ENCODE measurements at regions not wholly inside any gene's neighbourhood (a gene's known extent, or its start where the extent isn't known, plus 50 kb on each side); places are given as distances from the start of the nearest gene placed in this dataset.

GRCh38 chr6:14271789-14272736 is 154.5 kb downstream of the CD83 start:
- TF ChIP-seq GATA3 (IDR thresholded peaks at IDR 0.05; ENCODE audit: low read depth, low read length) (no peak), GATA2 (IDR thresholded peaks at IDR 0.05; ENCODE audit: low read depth, low read length) (no peak)

DNA sequence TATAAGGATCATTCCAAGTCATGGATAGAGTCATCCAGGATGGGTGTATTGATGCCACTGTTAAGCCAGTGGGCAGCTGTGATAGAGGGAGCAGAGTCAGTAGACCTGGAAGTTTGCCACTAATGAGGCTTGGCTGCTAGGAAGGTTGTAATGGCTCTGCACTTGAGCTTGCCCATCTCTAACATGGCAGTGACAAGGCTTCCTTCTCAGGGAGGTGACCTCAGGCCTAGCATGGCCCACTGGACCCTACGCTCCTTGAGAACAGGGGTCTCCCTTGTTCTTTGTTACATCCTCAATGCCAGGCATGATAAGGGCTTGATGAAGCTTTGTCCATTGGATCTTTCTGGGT is 155.1 kb downstream of the CD83 start:
- TF ChIP-seq GATA3 (IDR thresholded peaks at IDR 0.05; ENCODE audit: low read depth, low read length) (no peak), GATA2 (IDR thresholded peaks at IDR 0.05; ENCODE audit: low read depth, low read length) (no peak)

DNA sequence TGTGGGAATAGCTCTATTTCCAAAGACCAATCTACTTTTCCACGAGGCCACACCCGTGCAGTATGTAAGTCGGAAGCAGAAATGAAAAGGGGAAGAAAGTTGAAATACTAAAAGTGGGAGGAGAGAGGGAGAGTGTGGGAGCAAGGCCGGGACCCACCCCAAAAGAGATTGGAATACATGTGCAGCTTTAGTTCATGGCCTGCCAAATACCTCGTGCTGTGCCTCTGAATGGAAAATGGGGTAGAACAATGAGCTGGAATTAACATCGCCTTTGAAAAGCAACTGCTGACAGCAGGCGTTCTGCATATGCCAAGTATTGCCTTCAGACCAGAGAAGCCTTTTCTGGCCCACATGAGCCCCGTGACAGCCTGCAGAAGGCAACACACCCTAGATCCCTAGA is 155.6 kb downstream of the CD83 start:
- TF ChIP-seq GATA2 (IDR thresholded peaks at IDR 0.05; ENCODE audit: low read depth, low read length), result no peak
- no peak for TF ChIP-seq GATA3 (IDR thresholded peaks at IDR 0.05; ENCODE audit: low read depth, low read length)

GRCh38 chr6:14274016-14274415 is 156.4 kb downstream of the CD83 start:
- TF ChIP-seq GATA3 (IDR thresholded peaks at IDR 0.05; ENCODE audit: low read depth, low read length) (no peak), GATA2 (IDR thresholded peaks at IDR 0.05; ENCODE audit: low read depth, low read length) (no peak)

DNA sequence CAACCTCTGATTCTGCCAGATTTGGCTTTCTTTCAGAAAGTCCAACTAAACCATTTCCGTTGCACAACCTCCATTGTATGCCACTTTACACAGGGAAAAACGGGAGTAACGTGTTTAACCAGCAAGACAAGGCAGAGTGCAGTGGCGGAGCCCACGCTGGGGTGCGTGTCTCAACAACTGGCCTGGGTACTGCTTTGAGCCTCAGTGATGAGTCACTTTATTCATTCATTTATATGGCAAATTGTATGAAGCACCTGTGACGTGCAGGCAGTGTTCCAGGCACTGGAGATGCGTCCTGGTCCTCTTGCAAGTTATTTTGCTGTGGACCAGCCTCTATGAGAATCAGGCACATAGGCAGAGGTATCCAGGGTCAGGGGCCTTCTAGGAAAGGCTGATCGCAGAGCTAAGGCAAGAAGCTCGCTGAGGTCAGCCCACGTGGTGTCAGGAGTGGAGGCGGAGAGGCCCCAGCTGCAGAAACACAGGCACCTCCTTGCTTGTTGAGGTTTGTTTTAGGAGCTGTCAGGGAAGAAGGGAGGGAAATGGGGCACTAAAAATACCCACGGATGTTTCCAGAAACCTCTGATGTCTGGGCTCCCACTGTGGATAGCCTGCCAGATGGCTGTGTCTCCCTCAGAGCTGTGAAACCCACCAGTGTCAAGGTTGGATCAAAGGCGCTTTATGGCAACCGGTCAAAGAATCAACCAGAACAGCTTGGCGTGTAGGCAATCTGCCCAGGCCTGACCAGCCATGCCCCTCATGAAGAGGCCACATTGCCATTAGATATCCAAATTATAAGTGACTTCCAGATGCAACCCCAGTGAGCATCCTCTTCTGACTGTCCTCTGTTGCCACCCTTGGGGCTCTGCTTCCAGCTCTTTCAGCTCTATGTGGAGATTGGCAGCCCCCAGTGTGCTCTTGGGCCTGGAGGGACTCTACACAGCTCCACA is 157.2 kb downstream of the CD83 start:
- TF ChIP-seq GATA3 (IDR thresholded peaks at IDR 0.05; ENCODE audit: low read depth, low read length), result no peak

DNA sequence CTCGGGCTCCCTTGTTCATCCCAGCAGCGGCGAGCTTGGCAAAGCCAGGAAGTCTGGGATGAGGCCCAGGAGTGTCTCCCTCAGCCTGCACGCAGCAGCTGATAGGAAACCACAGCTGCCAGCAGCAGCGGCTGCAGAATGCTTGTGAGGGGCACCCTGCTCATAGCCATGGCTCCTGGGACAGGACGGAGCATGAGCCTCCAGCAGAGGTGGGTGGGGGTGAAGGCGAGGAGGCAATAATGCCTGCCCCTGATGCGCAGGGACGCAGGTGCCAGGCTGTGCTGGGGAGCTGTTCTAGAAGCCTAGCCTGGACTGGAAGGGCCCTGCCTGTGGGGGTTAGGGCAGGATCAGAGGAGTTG is 157.9 kb downstream of the CD83 start:
- TF ChIP-seq GATA2 (IDR thresholded peaks at IDR 0.05; ENCODE audit: low read depth, low read length), result no peak

DNA sequence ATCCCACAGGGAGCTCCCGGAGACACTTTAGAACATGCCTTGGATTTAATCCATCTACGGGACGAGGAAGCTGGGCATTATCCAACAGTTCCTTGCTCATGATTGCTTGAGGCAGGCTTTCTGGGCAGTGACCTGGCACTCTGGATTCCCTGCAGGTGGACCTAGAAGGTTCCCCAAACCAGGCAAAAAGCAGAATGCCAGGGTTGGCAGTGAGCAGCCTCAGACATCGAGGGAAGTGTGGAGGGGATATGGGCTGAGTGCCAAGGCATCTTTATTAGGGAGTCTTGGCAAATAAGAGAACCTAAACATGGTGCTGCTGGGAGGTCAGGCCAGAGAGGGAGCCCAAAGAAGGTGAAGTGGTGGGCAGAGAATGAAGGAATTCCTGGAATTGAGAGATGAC is 158.5 kb downstream of the CD83 start:
- TF ChIP-seq GATA3 (IDR thresholded peaks at IDR 0.05; ENCODE audit: low read depth, low read length) (no peak), GATA2 (IDR thresholded peaks at IDR 0.05; ENCODE audit: low read depth, low read length) (no peak)

- TF ChIP-seq GATA3 (IDR thresholded peaks at IDR 0.05; ENCODE audit: low read depth, low read length), result no peak
- no peak for TF ChIP-seq GATA2 (IDR thresholded peaks at IDR 0.05; ENCODE audit: low read depth, low read length)
Observed at GRCh38 chr6:14276667-14277404, 159.3 kb downstream of the CD83 start.

- TF ChIP-seq GATA2 (IDR thresholded peaks at IDR 0.05; ENCODE audit: low read depth, low read length), result no peak
- TF ChIP-seq GATA3 (IDR thresholded peaks at IDR 0.05; ENCODE audit: low read depth, low read length), result no peak
Observed at GRCh38 chr6:14277405-14277930, 159.9 kb downstream of the CD83 start.

DNA sequence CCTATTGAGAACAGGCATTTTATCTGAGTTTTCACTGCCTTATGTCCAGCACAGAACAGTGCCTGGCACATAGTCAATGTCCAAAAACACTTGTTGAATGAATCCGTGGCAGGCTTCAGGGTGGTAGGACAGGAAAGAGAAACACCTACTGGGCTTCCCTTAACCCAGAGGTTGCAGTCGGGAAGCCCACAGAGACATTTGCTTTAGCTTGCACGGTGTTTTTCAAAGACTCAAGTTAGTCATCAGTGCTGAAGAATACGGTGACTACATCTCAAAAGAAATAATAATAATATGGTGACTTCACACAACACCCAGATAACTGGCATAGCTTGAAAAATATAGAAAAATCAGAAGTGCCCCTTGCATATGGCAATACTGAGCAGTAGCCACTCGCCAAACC is 160.4 kb downstream of the CD83 start:
- TF ChIP-seq GATA3 (IDR thresholded peaks at IDR 0.05; ENCODE audit: low read depth, low read length), result no peak
- TF ChIP-seq GATA2 (IDR thresholded peaks at IDR 0.05; ENCODE audit: low read depth, low read length), result no peak

GRCh38 chr6:14278446-14278845 is 160.9 kb downstream of the CD83 start:
- no peak for TF ChIP-seq GATA2 (IDR thresholded peaks at IDR 0.05; ENCODE audit: low read depth, low read length)
- no peak for TF ChIP-seq GATA3 (IDR thresholded peaks at IDR 0.05; ENCODE audit: low read depth, low read length)

DNA sequence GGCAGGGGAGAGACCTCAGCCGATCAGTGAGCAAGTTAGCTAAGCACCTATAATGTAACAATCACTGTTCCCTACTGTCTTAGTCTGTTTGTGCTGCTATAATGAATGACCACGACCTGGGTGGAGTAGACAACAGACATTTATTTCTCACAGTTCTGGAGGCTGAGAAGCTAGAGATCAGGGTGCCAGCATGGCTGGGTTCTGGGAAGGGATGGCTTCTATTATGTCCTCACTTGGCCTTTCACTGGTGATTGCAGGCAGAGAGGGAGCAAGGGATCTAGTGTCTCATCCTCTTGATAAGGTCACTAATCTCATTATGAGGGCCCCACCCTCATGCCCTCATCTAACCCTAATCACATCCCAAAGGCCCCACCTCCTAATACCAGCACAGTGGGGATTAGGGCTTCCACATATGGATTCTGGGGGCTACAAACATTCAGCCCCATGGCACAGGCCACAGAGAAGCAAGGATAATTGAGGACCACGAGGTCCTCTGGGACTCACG is 162.5 kb downstream of the CD83 start:
- TF ChIP-seq GATA3 (IDR thresholded peaks at IDR 0.05; ENCODE audit: low read depth, low read length) (no peak), GATA2 (IDR thresholded peaks at IDR 0.05; ENCODE audit: low read depth, low read length) (no peak)

- TF ChIP-seq GATA2 (IDR thresholded peaks at IDR 0.05; ENCODE audit: low read depth, low read length) (no peak), GATA3 (IDR thresholded peaks at IDR 0.05; ENCODE audit: low read depth, low read length) (no peak)
Observed at GRCh38 chr6:14280766-14281293, 163.3 kb downstream of the CD83 start.
